ENCODE measurements at regions not wholly inside any gene's neighbourhood (a gene's known extent, or its start where the extent isn't known, plus 50 kb on each side); places are given as distances from the start of the nearest gene placed in this dataset.

DNA sequence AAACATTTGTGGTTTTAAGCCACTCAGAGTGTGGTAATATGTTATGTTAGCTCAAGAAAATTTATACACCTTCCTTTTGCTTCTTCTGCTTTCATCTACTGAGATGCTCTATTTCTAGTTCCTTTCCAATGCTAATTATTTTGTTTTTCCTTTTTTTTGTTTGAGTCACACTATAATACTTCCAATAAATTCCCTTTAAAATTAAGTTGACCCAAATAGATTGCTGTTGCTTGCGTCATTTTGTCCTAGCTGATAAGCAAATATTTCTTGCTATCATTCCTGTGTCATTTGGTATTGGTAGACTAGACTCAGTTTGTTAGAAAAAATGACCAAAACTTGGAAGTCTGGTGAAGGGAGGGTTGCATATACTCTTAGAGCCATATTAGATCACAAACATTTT is 437.0 kb upstream of the CNTN6 start:
- TF ChIP-seq, protein P1, sequence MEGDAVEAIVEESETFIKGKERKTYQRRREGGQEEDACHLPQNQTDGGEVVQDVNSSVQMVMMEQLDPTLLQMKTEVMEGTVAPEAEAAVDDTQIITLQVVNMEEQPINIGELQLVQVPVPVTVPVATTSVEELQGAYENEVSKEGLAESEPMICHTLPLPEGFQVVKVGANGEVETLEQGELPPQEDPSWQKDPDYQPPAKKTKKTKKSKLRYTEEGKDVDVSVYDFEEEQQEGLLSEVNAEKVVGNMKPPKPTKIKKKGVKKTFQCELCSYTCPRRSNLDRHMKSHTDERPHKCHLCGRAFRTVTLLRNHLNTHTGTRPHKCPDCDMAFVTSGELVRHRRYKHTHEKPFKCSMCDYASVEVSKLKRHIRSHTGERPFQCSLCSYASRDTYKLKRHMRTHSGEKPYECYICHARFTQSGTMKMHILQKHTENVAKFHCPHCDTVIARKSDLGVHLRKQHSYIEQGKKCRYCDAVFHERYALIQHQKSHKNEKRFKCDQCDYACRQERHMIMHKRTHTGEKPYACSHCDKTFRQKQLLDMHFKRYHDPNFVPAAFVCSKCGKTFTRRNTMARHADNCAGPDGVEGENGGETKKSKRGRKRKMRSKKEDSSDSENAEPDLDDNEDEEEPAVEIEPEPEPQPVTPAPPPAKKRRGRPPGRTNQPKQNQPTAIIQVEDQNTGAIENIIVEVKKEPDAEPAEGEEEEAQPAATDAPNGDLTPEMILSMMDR (IDR thresholded peaks at IDR 0.05; ENCODE audit: insufficient read depth, low read length, poor library complexity, severe bottlenecking): no peak
- TF ChIP-seq EZH2phosphoT487 (conservative IDR thresholded peaks at IDR 0.05; ENCODE audit: low read length): no peak
